Mucosa of stomach (tissue), 1 donor: ENCODE measurements at regions not wholly inside any gene's neighbourhood (a gene's known extent, or its start where the extent isn't known, plus 50 kb on each side); places are given as distances from the start of the nearest gene placed in this dataset.

Experiments used
- H3K27me3 ChIP-seq: one replicate; pipeline ENCODE4 v1.7.0; 2013; ENCODE audit warnings: mild to moderate bottlenecking, low read length; ENCODE audit not compliant: control insufficient read depth, insufficient read depth
- H3K36me3 ChIP-seq: one replicate; pipeline ENCODE4 v1.7.0; 2013; ENCODE audit warnings: low read length; ENCODE audit not compliant: control insufficient read depth, insufficient read depth
- H3K4me1 ChIP-seq: one replicate; pipeline ENCODE4 v1.7.0; 2013; ENCODE audit warnings: mild to moderate bottlenecking, low read length; ENCODE audit not compliant: control insufficient read depth, insufficient read depth
- H3K4me3 ChIP-seq: one replicate; pipeline ENCODE4 v1.7.0; 2013; ENCODE audit warnings: low read length
- H3K9ac ChIP-seq: one replicate; pipeline ENCODE4 v1.7.0; 2013; ENCODE audit warnings: mild to moderate bottlenecking, low read length, moderate library complexity
- H3K9me3 ChIP-seq: one replicate; pipeline ENCODE4 v1.7.0; 2013; ENCODE audit warnings: mild to moderate bottlenecking, low read length, moderate library complexity; ENCODE audit not compliant: control insufficient read depth
- donor health status: Pancreatic carcinoma.

DNA sequence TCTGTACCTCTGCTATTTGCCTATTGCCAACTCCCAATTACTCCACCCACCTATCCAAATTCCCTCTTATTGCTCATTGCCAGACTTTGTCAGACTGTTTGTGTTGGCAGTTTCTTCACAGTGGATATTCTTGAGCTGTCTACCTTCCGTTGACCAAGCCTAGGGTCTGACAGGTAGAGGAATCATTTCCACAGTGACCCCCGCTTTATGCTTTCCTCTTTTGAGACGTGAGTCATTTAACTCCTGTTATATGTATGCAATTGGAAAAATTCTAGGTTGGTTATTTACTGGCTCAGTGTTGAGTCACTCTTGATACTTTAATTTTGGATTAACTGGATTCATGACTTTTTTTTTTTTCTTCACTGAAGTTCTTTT lies 187.7 kb downstream of the IRS1 start:
- Histone ChIP-seq H3K4me1 (no peaks in the 10 kb centered on the region), H3K4me3 (no peak overlapping the region), H3K27me3 (no peaks in the 10 kb centered on the region), H3K9ac (no peak overlapping the region), H3K36me3 (no peaks in the 10 kb centered on the region), H3K9me3 (no peaks in the 10 kb centered on the region)

DNA sequence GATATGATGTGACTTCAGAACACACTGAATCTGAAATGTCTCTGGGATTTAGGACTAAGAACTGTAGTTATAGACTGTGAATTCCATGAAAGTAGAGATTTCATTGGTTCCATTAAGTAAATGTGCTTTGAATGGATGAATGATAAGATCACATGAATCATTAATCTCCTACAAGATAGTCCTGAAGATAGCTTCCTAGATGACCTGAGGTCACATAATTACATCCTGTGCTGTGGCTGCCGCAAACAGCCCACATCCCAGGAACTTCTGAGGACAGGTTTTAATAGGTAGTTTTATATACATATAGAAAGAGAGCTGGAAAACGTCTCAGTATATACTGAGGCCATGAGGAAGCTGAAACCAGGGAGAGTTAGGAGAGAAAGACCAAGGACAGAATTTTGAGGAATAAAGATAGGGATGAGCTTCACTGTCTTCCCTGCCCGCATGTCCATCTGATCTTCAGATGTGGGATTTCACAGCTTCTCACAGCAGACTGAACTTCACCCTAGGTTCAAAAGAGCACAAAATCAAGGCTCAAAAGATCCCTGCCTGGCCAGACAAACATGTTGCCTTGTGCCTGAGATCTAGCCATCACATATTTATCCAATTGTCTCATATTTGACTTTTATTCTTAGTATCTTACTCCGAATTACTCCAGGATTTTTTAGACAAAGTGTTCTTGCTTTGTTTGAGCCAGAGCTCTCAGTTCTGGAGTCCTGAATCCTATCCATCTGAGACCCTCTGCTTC lies 188.2 kb downstream of the IRS1 start:
- H3K36me3 ChIP-seq = no peaks in the 10 kb centered on the region
- no peaks in the 10 kb centered on the region for H3K9me3 ChIP-seq
- H3K27me3 ChIP-seq = no peaks in the 10 kb centered on the region
- no peak overlapping the region for H3K9ac ChIP-seq
- H3K4me3 ChIP-seq = no peak overlapping the region
- H3K4me1 ChIP-seq = no peaks in the 10 kb centered on the region

DNA sequence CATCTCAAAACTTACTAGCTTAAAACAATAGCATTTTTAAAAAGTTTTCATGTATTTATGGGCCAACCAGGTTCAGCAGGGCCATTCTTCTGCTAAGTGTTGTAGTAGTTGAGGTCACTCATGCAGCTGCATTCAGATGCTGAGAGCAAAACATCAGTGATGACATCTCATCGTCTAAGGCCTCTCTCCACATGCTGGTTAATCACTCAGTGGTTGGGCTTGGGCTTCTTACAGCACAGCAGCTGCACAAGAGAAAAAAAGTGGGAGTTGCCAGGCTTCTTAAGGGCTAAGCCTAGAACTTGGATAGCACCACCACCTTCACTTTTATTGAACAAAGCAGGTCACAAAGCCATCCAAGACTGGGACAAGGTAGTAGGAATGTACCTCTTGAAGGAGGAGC lies 190.3 kb downstream of the IRS1 start:
- Histone ChIP-seq H3K9ac (no peak overlapping the region), H3K27me3 (no peaks in the 10 kb centered on the region), H3K4me3 (no peak overlapping the region), H3K36me3 (no peaks in the 10 kb centered on the region), H3K4me1 (no peaks in the 10 kb centered on the region), H3K9me3 (no peaks in the 10 kb centered on the region)

DNA sequence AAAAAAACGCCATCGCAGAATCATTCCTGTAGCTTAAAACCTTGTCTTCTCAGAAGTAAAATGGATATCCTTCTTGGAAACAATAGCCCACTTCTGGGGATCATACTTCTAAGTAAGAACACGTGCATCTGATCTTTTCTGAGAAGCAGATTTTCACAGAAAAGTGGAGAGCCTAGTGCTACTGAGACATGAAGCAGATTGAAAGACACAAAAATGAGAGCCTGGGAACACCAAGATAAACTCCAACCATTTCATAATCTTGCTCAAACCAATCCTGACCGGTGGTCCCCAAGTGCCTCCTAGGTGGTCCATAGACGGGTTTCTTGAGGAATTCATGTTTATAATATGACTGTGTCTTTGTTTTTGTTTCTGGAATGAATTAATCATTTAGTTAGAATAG lies 191.2 kb downstream of the IRS1 start:
- H3K9me3 ChIP-seq = no peaks in the 10 kb centered on the region
- H3K9ac ChIP-seq = no peak overlapping the region
- no peaks in the 10 kb centered on the region for H3K36me3 ChIP-seq
- H3K27me3 ChIP-seq = no peaks in the 10 kb centered on the region
- H3K4me1 ChIP-seq = no peaks in the 10 kb centered on the region
- no peak overlapping the region for H3K4me3 ChIP-seq

DNA sequence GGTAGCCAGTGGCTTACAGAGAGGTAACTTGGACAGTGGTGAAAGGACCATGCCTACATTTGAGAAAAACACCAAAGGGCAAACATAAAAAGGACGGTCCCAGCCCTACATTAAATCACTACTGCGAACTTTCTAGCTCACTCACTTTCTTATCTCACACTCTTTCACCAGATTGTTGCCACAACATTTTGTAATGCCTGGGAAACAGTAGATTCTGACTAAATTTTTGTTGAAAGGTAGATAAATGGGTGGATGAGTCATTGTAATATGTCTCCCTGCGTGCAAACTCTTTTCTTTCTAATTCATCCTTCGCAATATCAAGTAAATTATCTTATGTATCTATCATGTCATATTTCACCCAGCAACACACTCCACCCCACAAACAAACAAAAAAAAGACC lies 192.2 kb downstream of the IRS1 start:
- no peaks in the 10 kb centered on the region for H3K4me1 ChIP-seq

DNA sequence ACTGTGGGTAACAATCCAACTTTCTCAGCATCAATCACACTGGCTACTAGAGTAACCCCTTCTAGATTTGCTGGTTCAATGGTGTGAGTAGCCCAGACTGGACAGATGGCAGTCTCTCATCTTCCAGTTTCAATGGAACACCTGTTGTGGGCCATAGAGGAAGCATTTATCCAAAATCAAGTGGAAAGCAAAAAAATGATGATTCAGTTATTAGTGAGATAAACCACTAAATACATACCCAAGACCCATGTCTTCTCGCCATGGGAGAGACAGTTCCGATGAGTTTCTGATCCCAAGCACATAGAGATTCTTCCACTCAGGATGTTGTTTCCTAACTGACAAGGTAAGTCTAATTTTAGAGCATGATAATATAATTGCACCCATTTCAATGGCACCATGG lies 194.0 kb downstream of the IRS1 start:
- H3K36me3 ChIP-seq = no peaks in the 10 kb centered on the region
- H3K9me3 ChIP-seq = no peaks in the 10 kb centered on the region
- no peak overlapping the region for H3K9ac ChIP-seq

More for the DNA sequence above, 192.2 kb downstream of the IRS1 start:
- Histone ChIP-seq H3K9me3 (no peaks in the 10 kb centered on the region), H3K27me3 (no peaks in the 10 kb centered on the region), H3K36me3 (no peaks in the 10 kb centered on the region), H3K9ac (no peak overlapping the region), H3K4me3 (no peak overlapping the region)

DNA sequence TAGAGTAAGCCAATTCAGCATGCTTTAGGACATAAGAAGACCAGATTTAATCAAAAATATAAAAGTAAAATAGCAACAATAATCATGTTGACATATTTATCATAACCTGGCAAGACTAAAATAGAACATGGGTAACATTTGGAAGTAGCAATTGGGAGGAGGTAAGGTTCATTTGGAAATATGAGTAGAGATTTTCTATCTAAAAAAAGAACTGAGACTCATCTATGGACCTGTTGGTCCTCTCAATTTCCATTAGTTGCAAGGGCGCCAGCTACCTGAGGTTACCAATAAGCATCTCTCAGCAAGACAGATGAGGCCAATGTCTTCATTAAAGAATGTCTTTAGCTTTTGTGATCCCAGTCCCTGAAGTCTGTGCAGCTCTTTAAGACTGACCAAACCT lies 196.0 kb downstream of the IRS1 start:
- H3K36me3 ChIP-seq = no peaks in the 10 kb centered on the region
- H3K9me3 ChIP-seq = no peaks in the 10 kb centered on the region
- no peak overlapping the region for H3K9ac ChIP-seq
- H3K4me1 ChIP-seq = no peaks in the 10 kb centered on the region
- no peak overlapping the region for H3K4me3 ChIP-seq
- H3K27me3 ChIP-seq = no peaks in the 10 kb centered on the region

More for the DNA sequence above, 194.0 kb downstream of the IRS1 start:
- H3K4me3 ChIP-seq = no peak overlapping the region
- no peaks in the 10 kb centered on the region for H3K27me3 ChIP-seq
- no peaks in the 10 kb centered on the region for H3K4me1 ChIP-seq

DNA sequence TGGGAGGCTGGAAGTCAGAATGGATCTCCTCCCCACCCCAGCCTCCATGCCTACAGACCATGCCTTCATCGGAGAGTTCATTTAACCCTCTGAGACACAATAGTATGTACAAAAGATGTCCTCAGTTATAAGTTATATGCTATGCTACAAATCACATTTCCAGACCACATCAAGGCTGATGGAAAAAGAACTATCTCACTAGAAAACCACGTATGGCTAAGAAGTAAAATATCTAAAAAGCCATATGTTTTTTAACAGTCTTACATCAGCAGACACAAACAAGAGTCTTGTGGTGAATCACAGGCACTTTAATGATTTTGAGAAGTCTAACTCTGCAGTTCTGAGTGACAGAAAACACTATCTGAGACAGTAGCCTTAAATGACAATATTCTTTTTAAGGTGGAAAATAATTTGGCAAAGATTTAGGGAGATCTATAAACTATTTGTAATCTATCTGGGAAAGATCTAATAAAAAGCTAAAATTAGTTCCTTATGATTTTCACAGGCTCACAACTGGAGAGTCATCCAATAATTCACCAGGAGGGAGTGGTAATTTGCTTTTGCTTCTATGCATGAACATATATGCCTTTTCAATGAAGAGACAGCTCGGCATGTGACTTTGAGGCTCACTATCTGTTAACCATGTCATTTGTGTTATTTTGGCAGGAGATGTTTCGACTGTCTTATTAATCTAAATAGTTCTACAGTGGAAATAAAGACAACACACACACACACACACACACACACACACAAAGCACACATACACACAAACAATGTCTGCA lies 197.5 kb downstream of the IRS1 start:
- Histone ChIP-seq H3K9ac (no peak overlapping the region), H3K36me3 (no peaks in the 10 kb centered on the region), H3K9me3 (no peaks in the 10 kb centered on the region), H3K27me3 (no peaks in the 10 kb centered on the region), H3K4me1 (no peaks in the 10 kb centered on the region), H3K4me3 (no peak overlapping the region)

DNA sequence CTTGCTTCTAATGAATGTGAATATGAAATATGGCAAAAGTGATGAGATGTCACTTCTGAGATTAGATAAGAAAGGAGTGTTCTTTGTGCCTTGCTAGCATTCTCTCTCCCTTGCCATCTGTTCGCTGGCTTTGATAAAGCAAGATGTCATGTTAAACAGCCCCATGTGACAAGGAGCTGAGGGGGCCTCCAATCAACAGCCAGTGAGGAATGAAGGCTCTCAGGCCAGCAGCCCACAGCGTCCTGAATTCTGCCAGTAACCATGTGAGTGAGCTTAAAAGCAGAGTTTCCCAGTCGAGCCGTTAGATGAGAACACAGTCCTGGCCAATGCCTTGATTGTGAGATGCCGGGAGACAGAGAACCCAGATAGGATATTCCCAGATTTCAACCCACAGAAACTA lies 198.8 kb downstream of the IRS1 start:
- no peaks in the 10 kb centered on the region for H3K4me1 ChIP-seq
- H3K27me3 ChIP-seq = no peaks in the 10 kb centered on the region
- H3K4me3 ChIP-seq = no peak overlapping the region
- H3K36me3 ChIP-seq = no peaks in the 10 kb centered on the region
- H3K9me3 ChIP-seq = no peaks in the 10 kb centered on the region
- H3K9ac ChIP-seq = no peak overlapping the region

DNA sequence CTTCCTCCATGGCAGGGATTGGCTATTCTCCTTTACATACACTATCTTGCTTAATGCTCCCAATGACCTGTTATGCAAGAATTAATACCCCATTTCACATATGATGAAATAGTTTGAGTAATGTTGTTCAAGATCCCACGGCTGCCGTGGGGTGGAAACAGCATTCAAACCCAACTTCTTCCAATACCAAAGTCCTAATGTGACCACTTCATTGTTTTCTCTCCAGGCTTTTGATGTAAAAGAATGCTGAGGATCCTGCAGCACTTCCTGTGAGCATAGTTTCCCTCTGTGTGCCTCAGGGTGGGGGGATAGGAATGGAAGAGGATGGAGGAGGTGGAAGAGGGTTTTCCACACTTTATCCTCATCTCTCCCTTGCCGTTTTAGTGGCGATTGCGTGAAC lies 199.4 kb downstream of the IRS1 start:
- Histone ChIP-seq H3K9me3 (no peaks in the 10 kb centered on the region), H3K4me1 (no peaks in the 10 kb centered on the region), H3K27me3 (no peaks in the 10 kb centered on the region), H3K9ac (no peak overlapping the region), H3K4me3 (no peak overlapping the region), H3K36me3 (no peaks in the 10 kb centered on the region)

DNA sequence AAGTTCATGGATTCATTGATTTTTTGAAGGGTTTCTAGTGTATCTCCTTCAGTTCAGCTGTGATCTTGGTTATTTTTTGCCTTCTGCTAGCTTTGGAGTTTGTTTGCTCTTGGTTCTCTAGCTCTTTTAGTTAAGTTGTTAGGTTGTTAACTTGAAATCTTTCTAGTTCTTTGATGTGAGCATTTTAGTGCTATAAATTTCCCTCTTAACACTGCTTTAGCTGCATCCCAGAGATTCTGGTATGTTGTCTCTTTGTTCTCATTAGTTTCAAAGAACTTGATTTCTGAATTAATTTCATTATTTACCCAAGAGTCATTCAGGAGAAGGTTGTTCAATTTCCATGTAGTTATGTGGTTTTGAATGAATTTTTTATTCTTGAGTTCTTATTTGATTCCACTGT lies 210.6 kb downstream of the IRS1 start:
- Histone ChIP-seq H3K36me3 (no peaks in the 10 kb centered on the region), H3K27me3 (no peaks in the 10 kb centered on the region), H3K4me3 (no peak overlapping the region), H3K9me3 (no peaks in the 10 kb centered on the region), H3K4me1 (no peaks in the 10 kb centered on the region), H3K9ac (no peak overlapping the region)

DNA sequence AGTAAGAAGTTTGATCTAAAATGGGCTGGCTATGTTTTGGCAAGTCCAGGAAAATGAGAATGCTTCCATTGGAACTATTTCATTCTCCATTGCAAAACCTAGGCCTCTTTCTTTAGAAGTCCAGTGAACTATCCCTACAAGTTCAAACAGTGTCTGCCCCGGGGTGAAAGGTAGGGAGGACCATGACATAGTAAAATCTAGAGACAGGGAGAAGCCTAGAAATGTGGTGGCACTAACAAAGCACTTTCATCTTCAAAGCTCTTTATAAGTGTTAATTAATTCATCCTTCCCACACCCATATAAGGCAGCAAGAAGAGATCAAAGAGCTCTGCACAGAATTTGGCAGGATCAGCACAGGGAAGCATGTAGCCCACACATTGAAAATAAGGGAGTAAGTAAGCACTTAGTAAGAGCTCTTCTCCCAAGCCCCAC lies 214.5 kb downstream of the IRS1 start:
- Histone ChIP-seq H3K36me3 (no peaks in the 10 kb centered on the region), H3K4me1 (no peaks in the 10 kb centered on the region), H3K27me3 (no peaks in the 10 kb centered on the region), H3K9ac (no peak overlapping the region), H3K9me3 (no peaks in the 10 kb centered on the region), H3K4me3 (no peak overlapping the region)
